ENCODE measurements at regions not wholly inside any gene's neighbourhood (a gene's known extent, or its start where the extent isn't known, plus 50 kb on each side); places are given as distances from the start of the nearest gene placed in this dataset.

DNA sequence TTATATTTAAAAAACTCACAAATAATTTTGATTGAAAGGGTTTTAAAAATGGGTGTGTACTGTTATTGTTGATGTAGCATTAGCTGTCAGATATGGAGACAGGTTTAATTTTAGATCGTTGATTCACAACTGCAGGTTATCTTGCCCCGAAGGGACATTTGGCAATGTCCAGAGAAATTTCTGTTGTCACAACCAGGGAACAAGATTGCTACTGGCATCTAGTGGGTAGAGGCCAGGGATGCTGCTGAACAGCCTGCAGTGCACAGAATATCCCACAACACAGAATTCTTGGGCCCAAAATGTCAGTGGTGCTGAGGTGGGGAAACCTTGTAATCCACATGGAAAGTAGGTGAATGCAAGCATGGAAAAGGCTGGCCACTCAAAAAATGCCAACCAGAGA lies 114.9 kb downstream of the MAGEB17 start:
- WGBS (ENCODE audit: insufficient coverage, low lambda C conversion rate) = no CpG with 5 or more reads among the region's 2 CpGs
- DNase-seq = no peak
- H3K4me3 ChIP-seq (ENCODE audit: low read length) = no peak overlapping the region
- no peaks in the 10 kb centered on the region for H3K27me3 ChIP-seq (ENCODE audit: control insufficient read depth, insufficient read depth, low read length)
- no peak overlapping the region for H3K27ac ChIP-seq (ENCODE audit: low read length)
- no peaks in the 10 kb centered on the region for H3K4me1 ChIP-seq (ENCODE audit: control insufficient read depth, insufficient read depth, low read length)
- no peaks in the 10 kb centered on the region for H3K36me3 ChIP-seq (ENCODE audit: control insufficient read depth, insufficient read depth, low read length)
- H3K9me3 ChIP-seq (ENCODE audit: control insufficient read depth, low read depth, low read length) = no peaks in the 10 kb centered on the region

DNA sequence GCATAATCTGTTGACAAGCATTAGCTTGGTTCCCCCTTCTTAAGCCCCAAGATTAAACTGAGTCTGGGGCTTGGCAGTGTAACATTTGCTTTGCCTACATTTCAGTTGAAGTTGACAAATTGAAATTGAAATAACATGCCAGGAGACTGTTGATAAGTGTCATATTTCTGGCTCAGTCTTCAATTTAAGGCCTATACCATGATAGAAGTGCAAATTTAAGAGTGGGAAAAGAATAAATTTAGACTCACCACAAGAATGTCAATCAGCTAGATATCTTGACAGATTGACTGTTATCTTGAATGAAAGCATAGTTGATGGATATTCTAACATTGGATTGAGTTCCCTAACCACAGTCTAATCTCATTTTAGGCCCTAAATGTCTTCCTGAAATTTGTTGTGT lies 117.6 kb downstream of the MAGEB17 start:
- no peaks in the 10 kb centered on the region for H3K27me3 ChIP-seq (ENCODE audit: control insufficient read depth, insufficient read depth, low read length)

DNA sequence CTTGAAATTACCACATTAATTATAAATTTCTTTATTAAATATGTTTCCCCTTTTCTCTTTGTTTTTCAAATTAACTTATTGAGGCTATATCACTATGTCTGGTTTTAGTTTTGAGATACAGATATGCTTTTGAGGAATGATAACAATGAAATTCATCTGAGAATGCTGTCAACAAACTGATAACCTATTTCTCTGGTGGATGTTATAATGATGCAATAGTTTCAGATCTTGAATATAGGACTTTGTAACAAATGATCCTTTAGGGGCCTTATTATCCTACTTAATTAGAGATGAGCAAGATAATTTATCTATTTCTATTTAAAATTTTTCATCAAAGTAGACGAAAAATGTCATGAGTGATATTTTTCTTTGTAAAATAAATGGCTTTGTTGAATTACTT lies 123.7 kb downstream of the MAGEB17 start:
- Histone ChIP-seq H3K36me3 (ENCODE audit: control insufficient read depth, insufficient read depth, low read length) (no peaks in the 10 kb centered on the region), H3K27ac (ENCODE audit: low read length) (no peak overlapping the region), H3K4me1 (ENCODE audit: control insufficient read depth, insufficient read depth, low read length) (no peaks in the 10 kb centered on the region), H3K4me3 (ENCODE audit: low read length) (no peak overlapping the region), H3K9me3 (ENCODE audit: control insufficient read depth, low read depth, low read length) (no peaks in the 10 kb centered on the region), H3K27me3 (ENCODE audit: control insufficient read depth, insufficient read depth, low read length) (no peaks in the 10 kb centered on the region)
- DNase-seq = no peak
- no CpG with 5 or more reads among the region's 1 CpG for WGBS (ENCODE audit: insufficient coverage, low lambda C conversion rate)

More for the DNA sequence above, 117.6 kb downstream of the MAGEB17 start:
- H3K36me3 ChIP-seq (ENCODE audit: control insufficient read depth, insufficient read depth, low read length) = no peaks in the 10 kb centered on the region
- H3K27ac ChIP-seq (ENCODE audit: low read length) = no peak overlapping the region
- H3K9me3 ChIP-seq (ENCODE audit: control insufficient read depth, low read depth, low read length) = no peaks in the 10 kb centered on the region
- no peaks in the 10 kb centered on the region for H3K4me1 ChIP-seq (ENCODE audit: control insufficient read depth, insufficient read depth, low read length)
- no peak for DNase-seq
- H3K4me3 ChIP-seq (ENCODE audit: low read length) = no peak overlapping the region

DNA sequence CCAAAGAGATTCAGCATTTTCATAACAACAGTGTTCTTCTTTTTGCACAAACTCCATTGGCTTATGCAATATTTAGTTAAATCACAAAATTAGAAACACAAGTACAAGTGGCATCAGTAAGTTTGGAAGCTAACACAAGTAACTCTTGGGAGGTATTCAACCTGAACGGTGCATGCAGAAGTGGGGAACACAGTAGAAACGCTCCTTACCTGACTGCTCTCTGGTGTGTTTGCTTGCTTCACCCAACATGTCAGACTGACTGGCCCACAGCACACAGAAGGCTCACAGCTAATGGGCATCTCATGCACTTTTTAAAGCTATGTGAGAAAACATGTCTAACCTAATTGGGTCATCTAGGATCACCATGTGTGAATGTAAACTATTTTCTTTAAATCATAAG lies 133.6 kb downstream of the MAGEB17 start:
- no CpG with 5 or more reads among the region's 2 CpGs for WGBS (ENCODE audit: insufficient coverage, low lambda C conversion rate)
- Histone ChIP-seq H3K27me3 (ENCODE audit: control insufficient read depth, insufficient read depth, low read length) (no peaks in the 10 kb centered on the region), H3K4me1 (ENCODE audit: control insufficient read depth, insufficient read depth, low read length) (no peaks in the 10 kb centered on the region), H3K9me3 (ENCODE audit: control insufficient read depth, low read depth, low read length) (no peaks in the 10 kb centered on the region), H3K36me3 (ENCODE audit: control insufficient read depth, insufficient read depth, low read length) (no peaks in the 10 kb centered on the region), H3K27ac (ENCODE audit: low read length) (no peak overlapping the region), H3K4me3 (ENCODE audit: low read length) (no peak overlapping the region)
- DNase-seq = no peak

DNA sequence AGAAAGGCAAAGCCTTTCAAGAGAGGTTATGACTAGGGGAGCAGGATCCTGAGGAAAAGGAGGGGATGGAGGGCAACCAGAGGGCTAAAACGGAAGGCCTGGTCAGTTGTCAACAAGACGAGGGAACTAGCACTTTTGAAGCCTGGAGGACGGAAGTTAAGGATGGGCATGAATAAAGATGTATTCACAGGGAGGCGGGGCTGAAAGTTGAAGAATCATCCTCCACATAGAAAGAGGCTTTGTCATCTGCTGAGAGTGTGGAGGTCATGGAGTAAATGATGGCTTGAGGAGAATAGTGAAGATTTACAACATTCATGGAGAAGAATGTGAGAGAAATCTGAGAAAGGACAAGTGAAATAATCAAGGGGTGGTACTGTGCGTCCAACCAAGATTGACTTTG lies 137.5 kb downstream of the MAGEB17 start:
- H3K4me1 ChIP-seq (ENCODE audit: control insufficient read depth, insufficient read depth, low read length) = no peaks in the 10 kb centered on the region
- no peaks in the 10 kb centered on the region for H3K36me3 ChIP-seq (ENCODE audit: control insufficient read depth, insufficient read depth, low read length)
- no peak for DNase-seq
- H3K27ac ChIP-seq (ENCODE audit: low read length) = no peak overlapping the region
- H3K27me3 ChIP-seq (ENCODE audit: control insufficient read depth, insufficient read depth, low read length) = no peaks in the 10 kb centered on the region
- H3K4me3 ChIP-seq (ENCODE audit: low read length) = no peak overlapping the region
- no peaks in the 10 kb centered on the region for H3K9me3 ChIP-seq (ENCODE audit: control insufficient read depth, low read depth, low read length)
- WGBS (ENCODE audit: insufficient coverage, low lambda C conversion rate) = no CpG with 5 or more reads among the region's 5 CpGs

DNA sequence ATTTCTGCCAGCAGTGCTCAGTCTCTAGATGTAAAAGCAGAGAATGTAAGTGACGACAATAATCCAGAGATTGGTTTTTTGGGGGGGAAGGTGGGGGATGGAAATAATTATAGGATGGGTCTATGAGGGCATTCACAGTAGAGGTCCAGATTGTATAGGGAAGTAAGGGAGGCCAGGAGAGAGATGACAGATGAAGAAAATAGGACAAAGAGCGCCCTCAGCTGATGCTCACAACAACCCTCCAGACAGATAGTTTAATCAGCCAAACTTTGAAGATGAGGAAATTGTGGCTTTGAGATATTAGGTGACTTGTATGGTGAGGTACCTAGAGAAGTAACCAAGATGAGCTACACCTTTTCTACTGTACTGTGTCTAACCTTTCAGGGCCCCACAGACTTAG lies 137.9 kb downstream of the MAGEB17 start:
- no peak for DNase-seq
- Histone ChIP-seq H3K9me3 (ENCODE audit: control insufficient read depth, low read depth, low read length) (no peaks in the 10 kb centered on the region), H3K36me3 (ENCODE audit: control insufficient read depth, insufficient read depth, low read length) (no peaks in the 10 kb centered on the region), H3K27me3 (ENCODE audit: control insufficient read depth, insufficient read depth, low read length) (no peaks in the 10 kb centered on the region), H3K4me3 (ENCODE audit: low read length) (no peak overlapping the region), H3K27ac (ENCODE audit: low read length) (no peak overlapping the region), H3K4me1 (ENCODE audit: control insufficient read depth, insufficient read depth, low read length) (no peaks in the 10 kb centered on the region)
- no CpG with 5 or more reads among the region's 2 CpGs for whole genome bisulfite sequencing (ENCODE audit: insufficient coverage, low lambda C conversion rate)

DNA sequence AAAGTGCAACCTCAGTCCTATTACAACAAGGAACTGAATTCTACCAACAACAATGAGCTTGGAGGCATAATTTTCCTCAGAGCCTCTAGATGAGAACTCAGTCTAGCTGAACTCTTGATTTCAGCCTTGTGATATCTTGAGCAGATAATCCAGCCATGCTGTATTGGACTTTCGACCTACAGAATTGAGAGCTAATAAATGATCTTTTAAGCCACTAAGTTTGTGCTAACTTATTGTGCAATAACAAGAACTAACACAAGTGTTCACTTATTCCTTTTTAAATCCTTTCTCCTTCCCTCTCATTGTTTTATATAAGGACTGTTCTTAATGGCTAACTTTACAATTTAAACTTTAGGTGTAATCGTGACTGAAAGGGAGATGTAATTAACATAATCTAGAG lies 140.7 kb downstream of the MAGEB17 start:
- no peak overlapping the region for H3K4me3 ChIP-seq (ENCODE audit: low read length)
- DNase-seq = peak; percentile 13 to 20
- no CpG with 5 or more reads among the region's 2 CpGs for WGBS (ENCODE audit: insufficient coverage, low lambda C conversion rate)

DNA sequence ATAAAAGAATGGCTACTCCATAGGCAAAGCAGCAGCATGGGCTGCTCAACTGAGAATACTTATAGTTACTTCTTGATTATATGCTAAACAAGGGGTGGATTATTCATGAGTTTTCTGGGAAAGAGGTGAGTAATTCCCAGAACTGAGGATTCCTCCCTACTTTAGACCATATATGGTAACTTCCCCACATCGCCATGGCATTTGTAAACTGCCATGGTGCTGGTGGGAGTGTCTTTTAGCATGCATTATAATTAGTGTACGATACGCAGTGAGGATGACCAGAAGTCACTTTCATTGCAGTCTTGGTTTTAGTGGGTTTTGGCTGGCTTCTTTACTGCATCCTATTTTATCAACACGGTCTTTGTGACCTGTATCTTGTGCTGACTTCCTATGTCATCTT lies 141.5 kb downstream of the MAGEB17 start:
- no peak for DNase-seq
- no CpG with 5 or more reads among the region's 4 CpGs for WGBS (ENCODE audit: insufficient coverage, low lambda C conversion rate)
- no peaks in the 10 kb centered on the region for H3K27me3 ChIP-seq (ENCODE audit: control insufficient read depth, insufficient read depth, low read length)
- no peaks in the 10 kb centered on the region for H3K36me3 ChIP-seq (ENCODE audit: control insufficient read depth, insufficient read depth, low read length)
- no peaks in the 10 kb centered on the region for H3K9me3 ChIP-seq (ENCODE audit: control insufficient read depth, low read depth, low read length)
- no peak overlapping the region for H3K4me3 ChIP-seq (ENCODE audit: low read length)
- H3K4me1 ChIP-seq (ENCODE audit: control insufficient read depth, insufficient read depth, low read length) = no peaks in the 10 kb centered on the region
- no peak overlapping the region for H3K27ac ChIP-seq (ENCODE audit: low read length)

More for the DNA sequence above, 140.7 kb downstream of the MAGEB17 start:
- Histone ChIP-seq H3K27ac (ENCODE audit: low read length) (no peak overlapping the region), H3K27me3 (ENCODE audit: control insufficient read depth, insufficient read depth, low read length) (no peaks in the 10 kb centered on the region), H3K36me3 (ENCODE audit: control insufficient read depth, insufficient read depth, low read length) (no peaks in the 10 kb centered on the region), H3K9me3 (ENCODE audit: control insufficient read depth, low read depth, low read length) (no peaks in the 10 kb centered on the region), H3K4me1 (ENCODE audit: control insufficient read depth, insufficient read depth, low read length) (no peaks in the 10 kb centered on the region)

DNA sequence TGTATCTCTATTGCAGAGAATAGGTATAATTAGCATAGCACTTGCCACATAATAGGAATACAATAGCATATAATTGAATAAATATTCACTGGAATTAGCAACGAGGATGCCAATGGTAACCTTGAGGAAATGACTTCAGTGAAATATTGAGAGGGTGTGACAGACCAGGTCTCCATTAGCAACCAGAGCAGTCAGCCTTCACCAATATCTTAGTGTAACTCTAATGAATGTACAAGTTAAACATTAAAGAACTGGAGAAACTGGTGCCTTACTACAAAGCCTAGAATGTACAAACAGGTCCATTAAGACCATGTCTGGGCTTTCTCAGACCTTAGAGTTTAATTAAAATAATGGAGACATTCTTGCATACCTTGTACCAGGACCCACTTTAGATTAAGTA lies 143.0 kb downstream of the MAGEB17 start:
- Histone ChIP-seq H3K4me1 (ENCODE audit: control insufficient read depth, insufficient read depth, low read length) (no peaks in the 10 kb centered on the region), H3K27ac (ENCODE audit: low read length) (no peak overlapping the region), H3K27me3 (ENCODE audit: control insufficient read depth, insufficient read depth, low read length) (no peaks in the 10 kb centered on the region), H3K36me3 (ENCODE audit: control insufficient read depth, insufficient read depth, low read length) (no peaks in the 10 kb centered on the region), H3K9me3 (ENCODE audit: control insufficient read depth, low read depth, low read length) (no peaks in the 10 kb centered on the region), H3K4me3 (ENCODE audit: low read length) (no peak overlapping the region)
- DNase-seq = peak; percentile 6 to 43
- no CpG with 5 or more reads among the region's 1 CpG for WGBS (ENCODE audit: insufficient coverage, low lambda C conversion rate)

DNA sequence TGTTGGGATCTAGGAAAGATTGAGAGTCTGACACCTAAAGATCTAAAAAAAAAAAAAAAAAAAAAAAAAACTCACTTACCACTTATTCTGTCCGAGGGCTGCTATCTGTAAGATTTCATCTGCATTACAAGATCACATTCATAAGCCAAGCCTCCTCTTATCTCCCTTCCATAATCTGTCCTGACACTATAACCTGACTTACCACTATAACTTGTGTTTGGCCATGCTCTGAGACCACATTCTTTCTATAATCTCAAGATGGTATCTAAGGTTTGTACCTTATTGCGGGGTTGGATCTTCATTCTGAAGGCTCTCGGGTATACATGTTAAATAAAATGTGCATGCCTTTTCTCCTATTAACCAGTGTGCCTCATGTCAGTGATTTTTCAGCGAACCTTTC lies 144.4 kb downstream of the MAGEB17 start:
- no peak overlapping the region for H3K4me3 ChIP-seq (ENCODE audit: low read length)
- H3K4me1 ChIP-seq (ENCODE audit: control insufficient read depth, insufficient read depth, low read length) = no peaks in the 10 kb centered on the region
- no peak overlapping the region for H3K27ac ChIP-seq (ENCODE audit: low read length)
- DNase-seq = no peak
- H3K36me3 ChIP-seq (ENCODE audit: control insufficient read depth, insufficient read depth, low read length) = no peaks in the 10 kb centered on the region
- H3K9me3 ChIP-seq (ENCODE audit: control insufficient read depth, low read depth, low read length) = no peaks in the 10 kb centered on the region
- H3K27me3 ChIP-seq (ENCODE audit: control insufficient read depth, insufficient read depth, low read length) = no peaks in the 10 kb centered on the region
- WGBS (ENCODE audit: insufficient coverage, low lambda C conversion rate) = 100% methylated on average over 2 of the region's 4 CpGs

DNA sequence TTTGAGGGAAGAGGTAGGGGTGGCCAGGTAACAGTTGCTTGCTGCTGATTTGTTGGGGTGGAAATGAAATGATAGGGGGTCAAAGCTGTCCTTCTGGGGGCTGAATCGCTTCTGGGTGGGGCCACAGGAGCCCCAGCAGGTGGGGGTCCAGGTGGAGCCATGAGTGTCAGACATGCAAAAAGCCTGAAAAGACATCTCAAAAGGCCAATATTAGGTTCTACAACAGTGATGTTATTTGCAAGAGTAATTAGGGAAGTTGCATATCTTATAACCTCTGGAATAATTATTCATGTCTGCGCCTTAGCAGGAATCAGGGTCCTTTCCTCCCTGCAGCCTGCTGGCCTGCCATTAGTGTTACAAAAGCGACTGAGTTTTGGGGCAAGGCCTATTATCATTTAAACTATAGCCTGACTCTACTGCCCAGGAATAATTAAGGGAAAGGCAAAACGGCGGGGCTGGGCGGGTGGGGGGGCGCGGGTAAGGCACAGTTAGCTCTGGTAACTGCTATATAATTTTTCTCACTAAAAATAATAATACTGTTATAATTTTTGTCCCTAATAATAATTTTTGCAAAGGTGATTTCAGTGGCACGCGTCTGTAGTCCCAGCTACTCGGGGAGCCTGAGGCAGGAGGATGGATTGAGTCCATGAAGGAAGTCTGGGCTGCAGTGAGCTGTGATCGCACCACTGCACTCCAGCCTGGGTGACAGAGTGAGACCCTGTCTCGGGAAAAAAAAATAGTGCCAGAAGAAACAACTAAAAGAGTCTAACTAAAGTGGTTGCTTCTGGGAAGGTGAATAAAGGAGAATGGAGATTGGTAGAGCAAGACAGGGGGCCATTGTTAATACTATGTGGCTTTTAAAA lies 145.7 kb downstream of the MAGEB17 start:
- Histone ChIP-seq H3K27ac (ENCODE audit: low read length) (no peak overlapping the region), H3K36me3 (ENCODE audit: control insufficient read depth, insufficient read depth, low read length) (no peaks in the 10 kb centered on the region), H3K27me3 (ENCODE audit: control insufficient read depth, insufficient read depth, low read length) (no peaks in the 10 kb centered on the region), H3K4me1 (ENCODE audit: control insufficient read depth, insufficient read depth, low read length) (no peaks in the 10 kb centered on the region), H3K4me3 (ENCODE audit: low read length) (no peak overlapping the region), H3K9me3 (ENCODE audit: control insufficient read depth, low read depth, low read length) (no peaks in the 10 kb centered on the region)
- WGBS (ENCODE audit: insufficient coverage, low lambda C conversion rate) = no CpG with 5 or more reads among the region's 13 CpGs
- no peak for DNase-seq

All from large intestine (tissue), 3 donors.